ENCODE measurements at regions not wholly inside any gene's neighbourhood (a gene's known extent, or its start where the extent isn't known, plus 50 kb on each side); places are given as distances from the start of the nearest gene placed in this dataset.

- TF ChIP-seq, protein P1, sequence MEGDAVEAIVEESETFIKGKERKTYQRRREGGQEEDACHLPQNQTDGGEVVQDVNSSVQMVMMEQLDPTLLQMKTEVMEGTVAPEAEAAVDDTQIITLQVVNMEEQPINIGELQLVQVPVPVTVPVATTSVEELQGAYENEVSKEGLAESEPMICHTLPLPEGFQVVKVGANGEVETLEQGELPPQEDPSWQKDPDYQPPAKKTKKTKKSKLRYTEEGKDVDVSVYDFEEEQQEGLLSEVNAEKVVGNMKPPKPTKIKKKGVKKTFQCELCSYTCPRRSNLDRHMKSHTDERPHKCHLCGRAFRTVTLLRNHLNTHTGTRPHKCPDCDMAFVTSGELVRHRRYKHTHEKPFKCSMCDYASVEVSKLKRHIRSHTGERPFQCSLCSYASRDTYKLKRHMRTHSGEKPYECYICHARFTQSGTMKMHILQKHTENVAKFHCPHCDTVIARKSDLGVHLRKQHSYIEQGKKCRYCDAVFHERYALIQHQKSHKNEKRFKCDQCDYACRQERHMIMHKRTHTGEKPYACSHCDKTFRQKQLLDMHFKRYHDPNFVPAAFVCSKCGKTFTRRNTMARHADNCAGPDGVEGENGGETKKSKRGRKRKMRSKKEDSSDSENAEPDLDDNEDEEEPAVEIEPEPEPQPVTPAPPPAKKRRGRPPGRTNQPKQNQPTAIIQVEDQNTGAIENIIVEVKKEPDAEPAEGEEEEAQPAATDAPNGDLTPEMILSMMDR (IDR thresholded peaks at IDR 0.05) = no peak
- no peak for TF ChIP-seq POLR2AphosphoS5 (IDR thresholded peaks at IDR 0.05; ENCODE audit: low read depth, low read length)
- no peak for TF ChIP-seq SIN3A (IDR thresholded peaks at IDR 0.05; ENCODE audit: borderline replicate concordance, insufficient read depth, low read depth, low read length)
Observed at GRCh38 chr11:42552786-42553185, 759.0 kb upstream of the API5 start.

All from Panc1 (cell line).